ENCODE measurements at regions not wholly inside any gene's neighbourhood (a gene's known extent, or its start where the extent isn't known, plus 50 kb on each side); places are given as distances from the start of the nearest gene placed in this dataset.

DNA sequence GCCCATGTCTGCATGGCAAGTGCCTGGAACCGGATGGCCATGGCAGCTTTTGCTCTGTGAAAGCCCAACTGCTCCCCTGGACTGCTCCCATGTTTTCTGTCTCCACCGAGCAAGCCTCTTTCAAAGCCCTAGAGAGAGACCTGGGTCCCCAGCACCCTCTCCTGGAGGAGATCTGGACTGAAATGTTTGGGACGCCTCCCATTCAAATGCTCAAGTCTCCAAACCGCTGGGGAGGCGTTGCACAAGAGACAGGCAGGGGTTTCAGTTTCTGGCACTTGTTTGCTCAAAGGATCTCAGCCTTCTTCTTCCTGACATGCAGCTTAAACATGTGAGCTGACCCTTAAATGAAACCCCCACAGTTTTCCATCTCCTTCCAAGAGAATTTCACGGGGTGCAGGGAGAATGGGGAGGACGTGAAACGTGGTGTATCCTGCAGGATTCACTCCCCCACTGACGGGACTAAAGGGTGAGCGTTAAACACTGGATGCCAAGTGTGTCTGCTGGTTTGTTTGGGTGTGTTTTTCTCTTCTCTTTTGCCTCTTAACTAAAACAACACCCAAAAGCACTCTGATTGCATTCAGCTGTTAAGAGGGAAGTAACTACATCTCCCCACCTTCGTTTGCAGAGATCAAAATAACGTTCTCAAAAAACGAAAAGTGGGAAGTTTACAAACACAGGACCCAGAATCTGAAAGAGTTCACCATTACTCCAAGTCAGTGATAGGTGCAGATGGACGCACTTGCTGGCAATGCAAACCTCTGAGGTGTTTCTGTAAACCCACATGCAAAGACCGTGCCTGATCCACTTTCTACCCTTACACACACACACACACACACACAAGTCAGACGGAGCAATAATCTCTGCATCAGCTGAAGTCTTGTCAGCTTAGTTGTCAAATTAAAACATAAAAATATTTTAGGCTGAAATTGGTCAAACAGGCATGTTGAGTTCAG lies 256.9 kb downstream of the C16orf95 start:
- no peak for DNase-seq (ENCODE audit: low read depth in 2 of 3, low spot score in 1 of 3)

DNA sequence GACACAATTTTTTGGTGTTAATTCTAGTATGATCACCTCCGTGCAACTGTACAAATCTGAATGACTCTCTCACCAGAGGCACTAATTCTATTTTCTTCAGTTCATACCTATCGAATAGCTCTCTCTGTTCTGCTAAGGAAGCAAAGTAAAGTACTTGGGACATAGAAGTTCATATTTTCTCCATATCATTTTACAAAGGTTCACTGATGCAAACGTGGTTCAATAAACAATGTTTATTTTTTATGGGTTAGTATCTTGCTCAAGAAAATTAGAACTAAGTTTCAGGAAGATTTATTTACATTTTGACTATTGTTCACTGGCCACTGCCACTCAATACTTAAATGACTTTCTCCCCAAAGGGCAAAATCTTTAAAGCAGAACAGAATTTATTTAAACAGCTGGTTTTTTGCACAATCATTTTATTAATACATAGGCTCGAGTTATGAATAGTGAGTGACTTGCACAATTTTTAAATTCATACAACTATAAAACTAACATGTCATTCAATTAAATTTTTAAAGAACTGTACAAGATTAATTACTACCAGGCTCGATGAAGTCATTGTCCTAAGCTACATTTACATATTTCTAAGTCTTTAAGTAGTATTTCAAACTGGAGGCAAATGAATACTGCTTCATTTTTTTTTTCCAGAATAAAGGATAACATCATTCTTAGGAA lies 255.8 kb downstream of the C16orf95 start:
- DNase-seq (ENCODE audit: low read depth in 2 of 3, low spot score in 1 of 3): no peak

DNA sequence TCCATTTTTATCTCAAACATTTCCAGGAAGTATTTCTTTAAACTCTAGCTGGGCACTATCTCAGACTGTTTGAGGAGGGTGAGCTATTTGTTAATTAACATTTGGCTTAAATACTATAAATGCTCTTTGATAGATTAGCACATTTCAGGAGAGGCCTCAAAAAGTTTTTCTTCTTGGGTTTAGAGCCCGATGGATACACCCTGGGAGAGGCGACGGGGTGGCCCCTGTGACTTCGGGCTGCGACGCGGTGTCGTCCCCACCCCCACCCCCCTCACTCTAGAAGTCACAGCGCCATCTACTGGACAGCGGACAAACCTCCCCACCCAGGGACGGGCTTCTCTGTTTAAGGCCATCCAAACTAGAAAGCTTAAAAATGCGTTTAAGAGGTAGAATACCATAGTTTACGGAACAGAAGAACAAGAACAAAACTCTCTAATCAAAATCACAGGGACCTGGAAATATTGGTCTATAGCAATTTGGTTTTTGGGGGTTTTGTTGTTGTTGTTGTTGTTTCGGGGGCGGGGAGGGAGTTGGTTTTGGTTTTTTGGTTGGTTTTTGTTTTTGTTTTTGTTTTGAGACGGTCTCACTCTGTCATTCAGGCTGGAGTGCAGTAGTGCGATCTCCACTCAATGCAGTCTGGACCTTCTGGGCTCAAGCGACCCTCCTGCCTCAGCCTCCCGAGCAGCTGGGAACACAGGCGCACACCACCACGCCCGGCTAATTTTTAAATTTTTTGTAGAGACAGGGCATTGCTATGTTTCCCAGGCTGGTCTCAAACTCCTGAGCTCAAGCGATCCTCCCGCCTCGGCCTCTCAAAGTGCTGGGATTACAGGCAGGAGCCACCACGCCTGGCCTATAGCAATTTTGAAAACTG lies 254.4 kb downstream of the C16orf95 start:
- peak; percentile 43 to 57 (median 48) for DNase-seq (ENCODE audit: low read depth in 2 of 3, low spot score in 1 of 3)

DNA sequence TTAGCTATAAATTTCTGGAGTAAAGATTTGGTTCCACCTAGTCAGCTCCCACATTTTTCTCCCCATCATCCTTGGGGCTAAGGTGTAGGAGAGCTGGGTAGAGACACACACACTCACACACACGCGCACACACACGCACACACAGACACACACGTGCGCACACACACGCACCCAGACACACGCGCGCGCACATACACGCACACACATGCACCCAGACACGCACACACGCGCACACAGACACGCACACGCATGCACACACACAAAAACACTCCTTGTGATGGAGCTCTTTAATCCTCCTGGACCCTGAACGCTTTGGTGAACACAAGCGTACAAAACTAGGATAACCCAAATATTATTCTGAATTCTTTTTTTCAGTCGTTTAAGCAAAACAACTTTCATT lies 253.6 kb downstream of the C16orf95 start:
- no peak for DNase-seq (ENCODE audit: low read depth in 2 of 3, low spot score in 1 of 3)

DNA sequence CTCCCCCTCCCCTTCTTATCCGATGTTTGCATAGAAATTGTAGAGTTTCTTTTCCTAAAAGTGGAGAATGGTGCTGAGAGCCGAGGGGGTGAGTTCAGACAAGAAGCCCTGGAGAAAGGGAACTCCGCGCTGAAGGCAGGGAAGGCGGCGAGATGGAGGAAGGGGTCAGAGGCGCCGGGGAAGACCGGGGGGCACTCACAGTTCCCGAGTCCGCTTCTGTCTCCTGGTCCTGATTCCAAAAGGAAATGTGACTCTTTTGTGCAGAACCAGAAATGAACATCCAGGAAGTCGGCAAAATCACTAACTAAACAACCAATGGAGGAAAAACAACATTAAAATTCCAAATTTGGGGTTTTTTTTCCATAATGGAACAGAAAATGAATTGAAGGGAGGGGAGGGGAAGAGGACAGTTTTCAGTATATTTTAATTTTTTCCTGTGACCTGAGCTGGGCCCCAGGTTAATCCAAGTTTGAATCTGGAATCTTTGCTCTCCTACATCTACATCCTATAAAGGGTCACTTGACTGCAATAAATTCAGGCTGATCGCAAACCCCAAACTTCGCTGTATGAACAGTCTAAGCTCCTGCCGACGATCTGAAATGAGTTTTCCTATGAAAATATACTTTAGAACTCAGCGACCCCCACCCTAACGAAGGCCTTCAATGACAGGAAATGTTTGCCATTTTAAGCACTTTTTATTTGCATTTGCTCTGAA lies 252.3 kb downstream of the C16orf95 start:
- DNase-seq (ENCODE audit: low read depth in 2 of 3, low spot score in 1 of 3): no peak

DNA sequence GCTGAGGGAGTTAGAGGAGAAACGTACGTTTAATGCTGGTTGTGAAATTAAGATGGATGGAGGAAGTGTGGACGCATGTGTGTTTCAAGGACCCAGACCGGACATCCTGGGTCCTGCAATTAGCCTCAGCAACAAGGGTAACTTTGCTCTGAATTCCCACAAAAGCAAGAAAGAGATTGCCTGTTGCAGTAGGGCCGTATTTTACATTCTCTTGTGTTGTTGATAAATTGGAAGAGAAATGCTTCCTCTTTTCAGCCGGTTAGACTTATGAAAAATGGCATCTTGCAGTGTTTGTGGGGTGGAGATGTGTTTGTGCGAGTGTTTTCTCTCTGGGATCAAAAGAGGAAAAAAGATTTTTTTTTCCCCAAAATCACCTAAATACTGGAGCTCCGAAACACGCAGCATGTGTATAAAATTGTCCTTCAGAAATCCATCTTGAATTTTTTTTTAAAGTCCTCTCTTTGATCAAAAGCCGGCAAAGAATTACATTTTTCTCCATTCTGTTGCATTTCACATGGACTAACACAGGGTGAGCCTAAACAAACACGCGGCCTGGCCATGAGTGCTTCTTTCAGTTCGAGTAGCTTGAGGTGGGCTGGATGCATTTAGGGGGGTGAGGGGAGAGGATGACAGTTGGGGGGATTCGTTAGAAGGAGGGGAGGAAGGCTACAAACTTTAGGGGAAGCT lies 251.6 kb downstream of the C16orf95 start:
- DNase-seq (ENCODE audit: low read depth in 2 of 3, low spot score in 1 of 3): no peak

DNA sequence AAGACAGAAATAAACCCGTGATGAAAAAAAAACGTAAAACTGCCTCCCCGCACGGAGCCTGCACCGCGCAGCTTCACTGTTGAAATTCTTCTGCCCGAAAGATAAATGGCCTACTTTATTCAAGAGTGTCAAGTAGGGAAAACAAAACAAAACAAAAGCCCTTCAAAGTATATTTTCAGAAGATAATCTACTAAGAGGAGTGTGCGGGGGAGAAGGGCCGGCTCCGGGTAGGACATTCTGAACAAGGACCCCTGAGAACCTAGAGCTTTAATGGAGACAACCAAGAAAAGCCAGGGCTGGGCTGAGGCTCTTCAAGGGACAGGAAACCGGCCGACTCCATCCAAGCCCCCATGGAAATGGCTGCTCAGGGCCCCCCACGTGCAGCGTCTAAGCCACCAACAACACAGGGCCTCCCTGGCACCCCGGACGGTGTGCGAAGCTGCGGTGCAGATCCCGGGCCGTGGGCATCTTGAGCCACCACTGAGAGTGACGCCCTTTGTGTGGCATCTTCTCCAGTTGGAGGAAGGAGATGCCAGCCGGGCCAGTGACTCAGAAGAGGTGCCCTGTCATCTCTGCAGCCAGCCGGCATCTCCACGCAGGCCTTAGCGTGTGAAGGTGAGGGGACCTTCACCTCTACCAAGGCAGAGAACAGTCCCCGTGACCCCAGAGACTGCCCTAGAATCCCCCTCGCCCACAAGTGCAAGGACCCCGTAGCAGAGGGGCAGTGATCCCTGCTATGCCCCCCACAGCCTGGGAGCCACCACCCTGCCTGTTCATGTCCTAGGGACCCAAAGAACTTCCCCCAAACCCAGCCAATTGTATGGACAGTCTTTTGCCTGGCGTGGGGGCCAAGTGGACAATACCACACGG lies 250.8 kb downstream of the C16orf95 start:
- no peak for DNase-seq (ENCODE audit: low read depth in 2 of 3, low spot score in 1 of 3)

DNA sequence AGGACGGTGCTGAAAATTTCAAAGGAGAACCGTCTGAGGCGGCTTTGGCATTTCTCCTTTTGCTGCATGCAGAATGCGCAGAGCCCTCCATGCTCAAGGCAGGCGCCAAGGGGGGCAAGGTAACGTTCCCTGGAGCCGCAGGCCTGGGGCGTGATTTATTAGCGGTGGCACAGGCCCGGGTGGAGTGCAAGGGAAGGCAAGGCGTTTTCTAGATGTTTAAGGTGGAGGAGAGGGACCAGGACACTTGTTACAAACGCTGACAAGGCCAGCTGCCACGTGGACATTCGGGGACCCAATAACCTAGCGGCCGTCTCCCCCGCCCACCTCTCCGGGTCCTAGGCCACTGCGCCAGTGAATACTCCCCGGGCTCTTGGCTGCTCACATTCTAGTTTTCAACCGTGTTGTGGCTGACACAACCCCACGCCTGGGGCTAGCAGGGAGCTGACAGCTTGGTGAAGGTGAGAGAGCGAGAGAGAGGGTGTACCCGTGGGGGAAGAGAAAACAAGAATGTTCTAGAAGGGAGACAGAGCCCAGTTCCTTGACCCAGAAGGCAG lies 250.1 kb downstream of the C16orf95 start:
- no peak for DNase-seq (ENCODE audit: low read depth in 2 of 3, low spot score in 1 of 3)

DNA sequence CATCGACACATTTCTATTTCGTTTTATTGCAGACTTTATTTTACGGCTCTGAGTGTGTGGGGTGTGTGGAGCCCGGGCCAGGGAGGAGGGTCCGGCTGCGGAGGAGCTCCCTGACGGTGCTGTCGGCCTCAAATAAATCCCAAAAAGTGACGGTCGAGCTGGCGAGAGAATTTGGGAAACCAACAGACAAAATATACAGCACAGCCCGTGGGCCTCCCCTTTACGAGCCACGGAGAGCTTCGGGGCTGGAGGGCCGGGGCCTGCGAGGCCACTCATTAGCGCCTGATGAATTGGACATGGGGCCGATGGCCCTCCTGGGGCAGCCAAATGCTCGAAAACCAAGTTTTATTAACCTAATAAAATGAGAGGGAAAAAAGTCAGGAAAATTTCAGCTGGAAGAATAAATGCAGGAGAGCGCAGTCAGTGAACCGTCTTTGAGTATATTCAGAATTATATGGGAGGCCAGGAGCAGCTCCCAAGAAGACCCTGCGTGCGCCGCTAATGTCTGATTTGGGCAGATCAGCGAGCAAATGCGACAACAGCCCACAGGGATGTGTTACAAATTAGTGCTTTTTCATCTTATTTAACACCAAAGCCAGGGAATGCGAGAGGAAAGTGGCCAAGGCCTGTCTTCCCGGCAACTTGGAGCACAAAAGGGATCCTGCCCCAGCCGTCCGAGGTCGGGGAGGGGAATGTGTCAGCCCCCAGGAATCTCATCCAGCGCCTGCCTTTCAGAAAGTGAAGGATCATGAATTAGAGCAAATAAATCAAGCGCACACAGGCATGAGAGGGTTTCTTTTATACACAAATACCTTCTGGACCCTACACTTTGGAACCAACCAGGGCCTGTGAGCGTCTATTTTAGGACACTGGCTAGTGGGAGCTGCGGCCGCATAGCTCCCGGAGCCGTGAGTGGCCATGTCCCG lies 249.1 kb downstream of the C16orf95 start:
- no peak for DNase-seq (ENCODE audit: low read depth in 2 of 3, low spot score in 1 of 3)

DNA sequence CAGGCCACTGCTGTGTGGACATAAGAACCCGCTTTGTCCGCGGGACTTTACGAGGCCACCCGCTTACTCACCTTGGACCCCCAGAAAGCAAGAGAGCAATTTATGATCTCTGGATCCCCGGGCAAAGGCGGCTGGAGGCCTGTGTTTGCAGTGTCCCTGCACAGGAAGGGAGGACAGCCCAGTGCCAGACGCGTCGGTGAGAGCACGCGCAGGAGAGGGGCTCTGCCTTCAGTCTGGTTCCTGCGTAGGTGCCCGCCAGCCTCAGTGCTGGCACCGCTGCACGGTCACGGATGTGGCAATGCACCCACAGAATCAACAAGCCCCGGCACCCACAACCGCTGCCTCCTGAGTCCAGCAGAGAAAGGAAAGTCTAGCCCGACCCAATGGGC lies 248.4 kb downstream of the C16orf95 start:
- no peak for DNase-seq (ENCODE audit: low read depth in 2 of 3, low spot score in 1 of 3)

DNA sequence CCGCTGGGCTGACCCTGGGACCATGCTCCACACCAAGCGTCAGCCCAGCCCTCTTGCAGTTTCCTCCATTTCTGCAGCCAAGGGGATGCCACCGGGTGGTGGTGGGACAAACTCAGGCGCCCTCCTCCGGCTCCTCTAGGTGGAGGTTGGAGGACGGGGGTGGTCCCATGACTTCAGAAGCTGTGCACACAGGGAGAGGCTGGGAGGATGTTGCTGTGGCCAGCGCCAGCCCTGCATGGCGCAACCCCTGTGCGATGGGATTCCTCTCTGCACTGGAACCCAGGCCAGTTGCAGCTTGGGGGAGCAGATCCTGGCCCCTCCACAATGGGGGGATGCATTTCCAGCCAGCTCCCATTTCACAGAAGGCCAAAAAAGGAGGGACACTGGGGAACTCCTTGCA lies 246.5 kb downstream of the C16orf95 start:
- DNase-seq (ENCODE audit: low read depth in 2 of 3, low spot score in 1 of 3): no peak

DNA sequence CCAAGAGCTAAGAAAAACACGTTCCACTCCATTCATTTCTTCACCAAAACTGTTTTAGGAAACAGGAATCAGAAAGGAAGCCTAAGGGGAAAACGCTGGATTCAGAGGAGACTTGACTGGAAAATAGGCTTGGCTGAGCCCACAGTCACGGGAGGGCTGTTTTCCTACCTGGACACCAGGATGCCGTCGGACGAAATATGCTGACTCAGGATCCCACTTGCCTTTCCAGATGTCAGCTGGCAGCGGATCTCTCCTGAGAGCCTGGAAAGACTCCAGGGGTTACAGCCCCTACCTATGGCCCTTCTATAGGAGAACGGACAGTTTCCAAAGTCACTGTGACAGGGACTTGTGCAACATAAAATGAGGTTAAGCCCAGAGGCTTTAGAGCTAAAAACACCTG lies 245.1 kb downstream of the C16orf95 start:
- DNase-seq (ENCODE audit: low read depth in 2 of 3, low spot score in 1 of 3): no peak

DNA sequence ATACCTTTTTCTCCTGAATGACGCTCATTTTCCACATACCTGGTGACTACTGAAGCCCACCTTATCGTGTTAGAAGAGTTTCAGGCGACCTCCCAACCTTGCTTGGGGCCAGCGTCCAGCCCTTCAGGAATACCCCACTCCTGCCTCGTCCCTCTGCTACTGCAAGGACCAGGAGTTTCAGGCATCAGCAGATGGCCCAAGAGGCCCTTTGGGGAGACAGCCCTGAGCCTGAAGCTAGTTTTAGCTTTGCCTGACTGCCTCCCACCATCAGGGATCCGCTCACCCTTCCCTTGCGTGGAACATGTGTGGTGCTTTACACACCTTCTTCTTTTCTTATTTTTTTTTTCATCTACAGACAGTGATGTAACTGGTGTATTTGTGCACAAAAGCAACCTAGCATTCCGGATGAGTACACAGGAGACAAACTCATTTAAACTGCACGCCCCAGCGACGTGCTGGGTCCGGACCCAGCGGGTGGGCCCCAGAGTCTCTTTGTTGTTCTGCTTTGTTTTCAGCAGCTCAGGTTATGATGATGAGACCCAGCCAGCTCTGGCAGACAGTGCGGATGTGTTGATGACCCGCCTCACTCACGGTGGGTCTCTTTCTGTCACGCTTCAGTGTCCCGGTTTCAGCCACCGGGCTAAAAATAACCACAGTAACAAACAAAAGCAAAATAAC lies 242.4 kb downstream of the C16orf95 start:
- no peak for DNase-seq (ENCODE audit: low read depth in 2 of 3, low spot score in 1 of 3)

DNA sequence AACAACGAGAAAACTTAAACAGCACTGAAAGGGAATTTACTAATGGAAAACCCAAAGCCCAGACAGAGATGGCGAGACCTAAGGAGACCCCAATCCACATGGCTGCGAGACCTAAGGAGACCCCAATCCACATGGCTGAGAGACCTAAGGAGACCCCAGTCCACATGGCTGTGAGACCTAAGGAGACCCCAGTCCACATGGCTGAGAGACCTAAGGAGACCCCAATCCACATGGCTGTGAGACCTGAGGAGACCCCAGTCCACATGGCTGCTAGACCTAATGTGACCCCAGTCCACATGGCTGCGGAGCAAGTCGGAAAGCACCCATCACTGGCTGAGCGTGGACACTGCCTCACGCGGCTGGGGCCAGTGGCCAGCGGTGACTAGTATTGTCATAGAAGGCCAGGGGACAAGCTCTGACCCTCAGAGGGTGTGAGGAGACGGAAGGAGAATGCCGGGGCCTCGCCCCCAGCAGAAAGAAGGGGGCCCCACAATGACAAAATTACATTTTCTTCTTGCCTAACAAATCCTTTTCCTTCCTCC lies 241.8 kb downstream of the C16orf95 start:
- DNase-seq (ENCODE audit: low read depth in 2 of 3, low spot score in 1 of 3): no peak

DNA sequence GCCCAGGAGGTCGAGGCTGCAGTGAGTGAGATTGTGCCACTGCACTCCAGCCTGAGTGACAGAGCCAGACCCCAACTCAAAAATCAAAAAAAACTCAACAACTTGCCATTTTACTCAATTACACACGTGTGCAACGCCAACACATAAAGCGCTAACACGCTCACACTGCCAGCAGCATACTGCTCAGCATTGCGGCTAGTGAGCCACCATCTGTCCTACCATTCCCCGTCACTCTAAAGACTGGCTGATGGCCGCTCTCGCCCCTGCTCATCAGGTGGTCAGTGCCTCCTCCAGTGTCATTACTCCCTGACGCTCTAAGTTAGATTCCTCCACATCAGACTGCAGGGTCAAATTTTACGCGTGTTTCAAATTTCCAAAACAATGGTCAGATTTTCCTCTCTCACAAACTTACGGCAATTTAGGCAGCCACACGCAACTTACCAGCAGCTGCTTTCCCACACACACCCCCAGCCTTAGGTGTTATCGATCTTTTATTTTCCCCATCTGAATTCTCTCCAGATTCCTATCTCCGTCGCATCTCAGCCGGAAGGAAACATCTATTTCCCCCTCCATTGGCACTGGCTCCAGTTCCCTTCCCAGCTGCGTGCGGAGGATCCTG lies 240.8 kb downstream of the C16orf95 start:
- no peak for DNase-seq (ENCODE audit: low read depth in 2 of 3, low spot score in 1 of 3)

DNA sequence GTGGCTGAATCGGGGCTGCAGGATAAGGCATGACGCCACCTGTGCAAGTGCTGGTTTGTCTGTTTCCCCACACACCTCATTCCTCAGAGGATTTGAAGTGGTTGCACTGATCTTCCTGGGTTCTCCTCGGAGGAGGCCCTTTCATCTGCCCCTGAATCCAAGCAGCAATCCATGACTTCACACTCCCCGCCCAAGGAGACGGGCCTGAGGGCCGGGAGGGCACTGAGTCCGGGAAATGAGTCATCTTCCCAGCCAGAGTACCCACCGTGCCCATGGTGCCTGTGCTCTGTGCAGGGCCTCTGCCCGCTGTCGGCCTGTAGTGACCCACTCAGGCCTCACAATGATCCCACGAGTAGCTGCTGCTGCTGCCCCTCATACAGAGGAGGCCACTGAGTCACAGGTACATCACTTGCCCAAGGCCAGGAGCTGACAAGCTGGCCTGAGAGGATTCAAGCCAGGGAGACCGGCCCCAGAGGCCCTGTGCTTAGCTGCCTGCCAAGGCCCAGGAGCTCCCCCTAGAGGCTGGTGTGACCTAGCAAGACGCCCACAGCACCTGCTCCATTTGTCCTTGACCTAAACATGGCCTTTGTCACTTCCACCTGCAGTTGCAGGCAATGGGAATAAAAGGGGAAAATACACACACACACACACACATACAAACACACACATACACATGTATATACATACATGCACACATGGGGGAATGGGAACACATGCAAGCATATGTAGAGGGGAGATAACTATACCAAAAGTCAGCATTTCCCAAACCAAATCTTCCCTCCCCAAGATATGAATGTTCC lies 240.0 kb downstream of the C16orf95 start:
- DNase-seq (ENCODE audit: low read depth in 2 of 3, low spot score in 1 of 3): peak; percentile 9 to 38 (median 31)
